ENCODE measurements at regions not wholly inside any gene's neighbourhood (a gene's known extent, or its start where the extent isn't known, plus 50 kb on each side); places are given as distances from the start of the nearest gene placed in this dataset.

GRCh38 chr13:40433577-40433976, 232.9 kb downstream of the FOXO1 start:
- in situ Hi-C loops (cut with HindIII; ENCODE audit: low sequenced_read_pairs) = no loop called here

DNA sequence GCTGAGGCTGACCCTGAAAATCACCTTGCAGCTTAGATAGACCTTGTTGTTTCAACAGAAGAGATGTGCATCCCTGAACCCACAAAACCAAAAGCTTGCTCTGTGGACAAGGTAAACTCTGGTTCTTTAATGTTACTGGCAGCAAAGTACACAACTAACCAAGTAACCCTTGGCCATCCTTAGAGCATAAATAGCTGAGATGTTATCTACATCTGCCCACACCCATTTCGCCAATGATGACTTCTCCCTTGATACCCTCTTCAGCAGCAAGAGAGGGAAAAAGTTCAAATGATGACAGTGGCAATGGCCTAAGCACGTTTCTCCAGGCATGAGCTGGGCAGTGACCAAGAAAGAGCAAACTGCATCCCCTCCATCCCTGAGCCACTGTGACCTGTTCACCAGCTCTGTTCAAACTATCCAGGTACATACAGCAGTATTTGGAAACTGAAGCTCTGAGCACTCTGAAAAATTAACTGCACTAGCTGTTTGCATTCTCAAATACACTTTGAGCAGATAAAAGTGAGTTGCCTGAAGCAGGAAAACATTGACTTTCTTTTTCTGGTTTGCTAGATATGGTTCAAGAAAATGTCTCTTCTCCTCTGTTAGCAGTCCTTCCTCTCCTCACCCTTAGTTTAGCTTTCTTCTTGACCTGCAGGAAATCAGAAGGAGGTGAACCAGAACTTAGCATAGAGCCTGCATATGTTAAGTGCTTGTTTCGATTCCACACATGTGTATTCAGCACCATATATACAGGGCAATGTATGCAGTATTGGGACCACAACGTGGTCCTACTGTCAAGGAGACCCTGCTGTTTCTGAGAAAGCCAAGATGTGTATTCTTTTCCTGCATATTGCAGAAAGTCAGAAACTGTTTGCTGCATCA, 231.7 kb downstream of the FOXO1 start:
- in situ Hi-C loops (cut with HindIII; ENCODE audit: low sequenced_read_pairs) = no loop called here

DNA sequence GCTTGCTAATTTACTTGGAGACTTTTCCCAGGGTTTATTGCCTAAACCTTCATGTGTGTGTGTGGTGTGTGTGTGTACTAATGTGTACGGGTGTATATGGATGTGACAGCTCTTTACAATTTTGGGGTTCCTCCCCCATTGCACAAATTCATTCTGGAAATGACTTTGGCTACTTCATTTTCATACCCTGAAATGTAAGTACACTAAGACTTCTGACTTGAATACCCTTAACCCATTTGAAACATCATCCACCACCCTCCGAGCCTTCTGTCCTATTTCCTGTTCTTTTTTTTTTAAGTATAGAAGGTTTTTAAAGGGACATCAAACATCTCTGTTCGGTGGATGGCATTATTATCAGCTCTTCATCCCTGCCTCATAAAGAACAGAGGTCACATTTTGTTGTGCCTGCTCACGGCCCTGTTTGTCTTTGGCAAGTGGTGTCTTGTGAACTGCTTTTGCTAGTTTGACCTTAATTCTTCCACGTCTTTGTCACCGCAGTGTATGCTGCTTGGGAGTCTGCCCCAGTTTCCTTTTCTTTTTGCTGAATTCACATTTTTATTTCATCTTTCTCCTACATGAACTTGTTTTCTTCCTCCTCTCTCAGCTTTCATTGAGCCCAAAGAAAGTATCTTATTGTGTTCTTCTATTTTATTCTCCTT, 228.3 kb downstream of the FOXO1 start:
- in situ Hi-C loops (cut with HindIII; ENCODE audit: low sequenced_read_pairs) = no loop called here

- in situ Hi-C loops (cut with HindIII; ENCODE audit: low sequenced_read_pairs) = no loop called here
Observed at GRCh38 chr13:40438999-40439797, 227.2 kb downstream of the FOXO1 start.

DNA sequence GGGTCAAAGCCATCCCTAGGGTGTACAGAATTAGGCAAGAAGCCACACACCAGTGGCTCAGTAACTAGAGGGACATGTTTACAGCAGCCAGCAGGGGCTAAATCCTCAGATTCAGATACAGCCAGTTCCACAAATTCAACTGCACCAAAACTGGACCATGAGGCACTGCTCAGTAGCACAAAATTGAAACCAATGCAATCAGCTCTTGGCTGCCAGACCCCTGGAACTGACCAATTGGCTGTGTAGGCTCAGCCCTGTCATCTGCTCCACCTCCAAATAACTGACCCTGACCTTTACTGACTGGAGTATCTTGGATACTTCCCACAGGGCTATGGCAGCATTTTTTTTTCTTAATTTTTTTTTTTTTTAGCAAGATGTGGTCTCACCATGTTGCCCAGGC, 226.5 kb downstream of the FOXO1 start:
- in situ Hi-C loops (cut with HindIII; ENCODE audit: low sequenced_read_pairs) = no loop called here

GRCh38 chr13:40440990-40441820, 225.2 kb downstream of the FOXO1 start:
- in situ Hi-C loops (cut with HindIII; ENCODE audit: low sequenced_read_pairs) = no loop called here

DNA sequence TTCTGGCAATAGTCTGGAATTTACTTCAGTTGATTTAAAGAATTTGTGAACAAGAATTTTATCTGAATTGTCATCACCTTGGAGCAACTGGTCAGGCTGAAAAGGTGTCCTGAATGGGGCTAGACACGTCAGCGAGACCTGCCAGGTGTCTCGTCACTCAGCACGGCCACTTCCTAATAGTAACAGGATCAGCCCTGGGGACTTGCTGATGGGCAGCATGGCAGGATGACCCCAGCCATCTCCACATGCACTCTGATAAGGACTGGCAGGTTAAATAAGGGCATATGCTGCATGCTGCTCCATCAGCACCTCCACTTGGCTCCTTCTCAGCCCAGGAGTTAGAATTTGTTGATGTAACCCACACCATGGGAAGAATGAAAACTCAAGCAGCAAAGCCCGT, 224.2 kb downstream of the FOXO1 start:
- in situ Hi-C loops (cut with HindIII; ENCODE audit: low sequenced_read_pairs) = no loop called here

DNA sequence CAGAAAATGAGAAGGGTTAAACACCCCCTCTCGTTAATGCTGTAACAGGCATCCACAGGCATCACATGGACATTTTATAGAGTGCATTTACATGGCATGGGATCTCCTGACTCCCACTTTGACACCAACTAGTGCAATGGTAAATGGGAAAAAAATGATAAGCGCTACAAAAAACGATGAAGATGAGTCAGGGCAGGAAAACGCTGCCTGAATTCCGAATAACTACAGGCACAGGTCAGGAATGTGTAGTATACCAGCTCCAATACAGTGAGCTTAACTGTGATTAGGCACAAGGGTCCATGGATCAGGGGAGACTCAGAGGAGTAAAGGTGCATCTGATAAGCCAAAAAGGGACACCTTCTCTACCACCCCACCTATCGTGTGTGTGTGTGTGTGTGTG, 223.6 kb downstream of the FOXO1 start:
- in situ Hi-C loops (cut with HindIII; ENCODE audit: low sequenced_read_pairs) = no loop called here

- in situ Hi-C loops (cut with HindIII; ENCODE audit: low sequenced_read_pairs) = no loop called here
Observed at GRCh38 chr13:40444241-40444640, 222.2 kb downstream of the FOXO1 start.

DNA sequence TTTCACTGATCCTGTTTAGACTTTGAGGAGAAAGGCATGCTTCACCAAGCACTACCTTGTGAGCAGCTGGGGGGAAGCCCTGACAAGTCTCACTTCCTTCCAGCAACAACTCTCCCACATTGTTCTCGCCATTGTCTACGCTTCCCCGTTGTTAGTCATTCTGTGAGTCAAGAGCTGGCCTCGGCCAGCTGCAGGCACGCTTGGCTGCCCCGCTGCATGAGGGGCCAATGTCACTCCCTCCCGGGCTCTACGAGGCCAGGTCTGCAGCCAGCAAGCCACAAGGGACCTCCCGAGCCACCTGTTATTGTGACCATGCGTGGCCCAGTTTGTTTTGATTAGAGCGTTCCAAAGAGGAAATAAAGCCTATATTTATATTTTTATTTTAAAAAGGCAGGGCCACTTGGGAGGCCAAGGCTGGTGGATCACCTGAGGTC, 220.9 kb downstream of the FOXO1 start:
- in situ Hi-C loops (cut with HindIII; ENCODE audit: low sequenced_read_pairs) = no loop called here

- in situ Hi-C loops (cut with HindIII; ENCODE audit: low sequenced_read_pairs) = no loop called here
Observed at GRCh38 chr13:40446365-40446764, 220.1 kb downstream of the FOXO1 start.

- in situ Hi-C loops (cut with HindIII; ENCODE audit: low sequenced_read_pairs) = no loop called here
Observed at GRCh38 chr13:40447857-40448256, 218.6 kb downstream of the FOXO1 start.

DNA sequence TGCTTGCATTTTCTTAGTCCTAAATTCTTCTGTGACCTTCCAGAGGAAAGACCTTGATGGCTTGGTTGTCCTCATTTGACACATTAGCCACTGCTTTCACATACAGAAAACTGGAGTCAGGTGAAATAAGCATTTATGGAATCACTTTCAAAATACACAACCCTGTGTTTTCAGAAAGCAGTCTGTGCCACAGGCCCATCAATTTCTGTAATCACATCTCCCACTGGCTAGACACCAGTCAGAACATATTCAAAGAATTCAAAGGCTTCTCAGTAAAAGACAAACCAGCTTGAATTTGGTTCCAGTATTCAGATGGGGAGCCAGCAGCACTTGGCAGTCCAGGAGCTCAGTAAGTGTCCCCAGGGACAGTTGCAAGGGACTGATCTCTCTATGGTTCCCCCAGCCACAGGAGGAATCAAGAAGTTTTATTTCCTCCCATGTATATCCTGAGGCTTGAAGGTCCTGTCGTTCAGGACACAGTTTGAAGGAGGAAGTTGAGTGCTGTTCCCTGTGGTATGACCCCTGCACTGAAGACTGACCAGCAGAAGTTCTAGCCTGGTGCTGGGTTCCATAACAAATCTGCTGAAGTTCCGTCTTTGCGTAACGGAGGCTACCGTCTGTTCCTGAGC, 214.3 kb downstream of the FOXO1 start:
- in situ Hi-C loops (cut with HindIII; ENCODE audit: low sequenced_read_pairs) = no loop called here

DNA sequence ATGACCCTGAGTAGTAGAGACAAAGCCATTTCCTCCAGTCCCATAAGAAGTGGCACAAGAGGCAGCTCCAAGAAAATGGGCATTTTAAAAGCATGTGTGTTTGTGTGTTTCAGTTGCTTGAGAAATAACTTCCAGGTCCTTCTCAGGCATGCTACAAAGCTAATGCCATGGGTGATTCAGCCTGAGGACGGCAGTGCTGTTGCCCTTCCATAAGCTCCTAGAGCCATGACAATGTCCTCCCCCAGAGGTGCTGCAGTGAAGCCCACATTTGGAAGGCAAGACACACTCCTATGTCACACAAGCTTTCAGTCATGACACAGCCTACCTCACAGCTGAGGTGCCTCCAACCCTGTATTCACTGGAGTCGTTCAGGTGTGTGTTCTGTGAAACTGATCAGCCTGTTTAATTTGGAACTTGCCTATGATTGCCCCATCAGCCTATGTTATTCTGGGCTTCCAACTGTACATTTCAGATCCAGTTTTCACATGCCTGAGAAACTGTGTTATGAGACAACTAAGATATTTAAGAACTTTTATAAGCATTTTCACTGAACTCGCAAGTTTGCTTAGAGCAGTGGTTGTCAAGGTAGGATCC, 213.6 kb downstream of the FOXO1 start:
- in situ Hi-C loops (cut with HindIII; ENCODE audit: low sequenced_read_pairs) = no loop called here

- in situ Hi-C loops (cut with HindIII; ENCODE audit: low sequenced_read_pairs) = no loop called here
Observed at GRCh38 chr13:40453351-40454021, 213.0 kb downstream of the FOXO1 start.

DNA sequence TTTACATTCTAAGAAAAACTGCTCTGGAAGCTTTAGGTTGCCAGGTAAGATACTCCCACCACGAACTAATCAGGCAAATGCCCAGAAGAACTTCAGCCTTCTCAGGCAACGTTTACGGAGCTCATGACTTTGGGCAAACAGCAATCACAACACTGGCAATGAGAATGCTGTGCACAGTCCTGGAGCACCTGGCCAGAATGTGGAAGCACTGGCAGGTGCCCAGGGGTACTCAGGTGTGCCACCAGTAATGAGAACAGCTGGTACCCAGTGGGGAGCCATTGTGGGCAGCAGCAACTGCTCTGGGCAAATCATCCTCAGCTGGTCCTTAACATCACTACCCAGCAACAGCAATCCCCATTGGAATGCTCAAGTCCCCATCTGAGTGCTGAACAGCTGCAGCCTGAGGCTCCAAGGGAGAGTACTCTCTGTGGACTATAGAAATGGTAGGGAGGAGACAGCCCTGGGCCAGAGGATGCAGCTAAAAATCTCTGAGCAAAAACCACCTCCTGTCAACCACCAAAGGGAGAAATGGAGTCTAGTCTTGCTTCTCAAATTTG, 210.0 kb downstream of the FOXO1 start:
- in situ Hi-C loops (cut with HindIII; ENCODE audit: low sequenced_read_pairs) = no loop called here

DNA sequence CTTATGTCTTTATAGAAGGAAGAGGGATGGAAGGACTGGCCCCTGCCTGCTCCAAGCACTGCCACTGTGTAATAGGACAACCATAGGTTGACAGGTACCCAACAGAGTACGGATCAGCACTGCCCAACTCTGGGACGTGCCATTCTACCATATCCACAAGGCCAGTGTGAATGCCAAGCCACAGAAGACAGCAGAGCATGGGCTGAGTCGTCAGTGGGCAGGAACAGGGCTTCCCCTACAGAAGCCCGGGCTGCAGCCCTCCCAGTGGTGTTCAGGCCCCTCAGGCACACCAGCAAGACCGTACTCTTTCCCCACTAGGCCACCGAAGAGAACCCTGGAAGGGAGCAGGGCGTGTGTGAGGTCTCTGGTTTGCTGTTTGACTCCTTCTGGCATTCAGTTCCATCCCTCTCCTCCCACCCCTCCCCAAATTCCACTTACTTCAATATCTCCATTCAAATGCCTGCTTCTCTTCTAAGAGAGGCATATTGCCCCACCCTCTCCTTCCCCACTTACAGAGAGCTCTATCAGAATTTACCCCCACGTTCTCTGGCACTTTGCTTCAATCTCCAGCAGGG, 209.4 kb downstream of the FOXO1 start:
- in situ Hi-C loops (cut with HindIII; ENCODE audit: low sequenced_read_pairs) = no loop called here

DNA sequence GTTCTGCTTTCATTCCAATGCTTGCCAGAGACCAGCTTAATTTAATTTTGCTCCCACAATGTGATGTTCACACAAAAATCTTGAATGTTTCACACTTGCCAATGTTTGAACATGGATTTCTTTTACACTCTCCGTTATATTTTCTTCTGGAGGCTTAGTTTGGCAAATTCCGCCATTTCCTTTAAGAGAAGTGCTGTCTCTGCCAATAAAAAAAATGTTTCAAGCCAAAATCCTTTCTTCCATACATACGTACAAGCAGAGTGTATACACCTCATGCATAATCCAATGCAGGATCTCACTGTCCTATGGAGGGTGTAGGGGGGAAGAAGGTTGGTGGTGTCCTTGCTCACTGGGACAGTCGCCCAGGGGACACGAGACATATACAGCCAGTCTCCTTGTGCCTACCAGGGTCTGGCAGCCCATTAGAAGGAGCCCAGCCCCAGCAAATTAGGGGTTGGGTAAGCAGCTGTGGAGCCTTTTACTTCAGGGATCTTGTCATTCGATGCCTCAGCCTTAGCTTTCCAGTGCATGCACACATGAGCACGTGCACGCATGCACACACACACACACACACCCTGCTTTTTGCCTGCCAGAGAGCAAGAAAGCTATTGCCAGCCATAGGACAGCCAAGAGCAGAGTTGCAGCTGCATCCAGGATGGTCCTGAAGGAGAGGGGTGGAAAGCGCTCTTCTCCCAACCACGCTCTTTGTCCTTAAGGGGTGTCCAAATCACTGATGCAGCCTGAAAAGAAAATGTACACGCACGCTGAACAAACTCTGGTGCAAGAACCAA, 208.3 kb downstream of the FOXO1 start:
- in situ Hi-C loops (cut with HindIII; ENCODE audit: low sequenced_read_pairs) = no loop called here
